ENCODE measurements at regions not wholly inside any gene's neighbourhood (a gene's known extent, or its start where the extent isn't known, plus 50 kb on each side); places are given as distances from the start of the nearest gene placed in this dataset.

DNA sequence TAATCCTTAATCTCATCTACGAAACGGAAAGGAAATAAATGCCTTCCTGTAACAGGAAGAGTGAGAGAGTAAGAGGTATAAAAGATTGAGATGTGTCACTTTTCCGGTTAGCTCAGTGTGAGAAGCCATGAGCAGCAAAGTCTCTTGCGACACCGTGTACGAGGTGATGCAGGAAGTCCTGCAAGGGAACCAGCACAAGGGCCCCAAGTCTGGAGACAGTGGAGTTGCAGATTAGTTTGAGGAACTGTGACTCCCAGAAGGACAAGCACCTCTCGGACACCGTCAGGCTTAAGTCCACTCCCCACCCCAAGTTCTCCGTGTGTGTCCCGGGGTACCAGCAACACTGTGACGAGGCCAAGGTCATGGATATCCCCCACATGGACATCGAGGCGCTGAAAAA is 592.3 kb upstream of the ADGRL2 start (continued):
- TF ChIP-seq CTBP2 (IDR thresholded peaks at IDR 0.05; ENCODE audit: borderline replicate concordance, insufficient read depth, insufficient read length, low read length): no peak
- TF ChIP-seq ASH2L (IDR thresholded peaks at IDR 0.05; ENCODE audit: low read length): no peak
- TF ChIP-seq JUN (IDR thresholded peaks at IDR 0.05; ENCODE audit: low read depth, low read length): no peak

Data from H1 (cell line).